ENCODE measurements at regions not wholly inside any gene's neighbourhood (a gene's known extent, or its start where the extent isn't known, plus 50 kb on each side); places are given as distances from the start of the nearest gene placed in this dataset.

- Histone ChIP-seq H3K4me3 (ENCODE audit: low read length, poor library complexity, severe bottlenecking) (no peak overlapping the region), H3K9me3 (ENCODE audit: insufficient read depth, low read depth, low read length) (no peaks in the 10 kb centered on the region), H3F3A (ENCODE audit: low read depth) (no peaks in the 10 kb centered on the region), H3K9ac (ENCODE audit: low read depth, low read length, poor library complexity, severe bottlenecking) (no peak overlapping the region), H3K27me3 (ENCODE audit: insufficient read depth, low read length, poor library complexity, severe bottlenecking) (no peaks in the 10 kb centered on the region), H4K20me1 (ENCODE audit: insufficient read depth, low read length, poor library complexity, severe bottlenecking) (no peaks in the 10 kb centered on the region), H3K4me2 (ENCODE audit: low read depth, low read length, poor library complexity, severe bottlenecking) (no peak overlapping the region), H2AFZ (ENCODE audit: low read length) (no peak overlapping the region), H3K36me3 (ENCODE audit: insufficient read depth, low read length) (no peaks in the 10 kb centered on the region), H3K9me2 (replicated peaks; ENCODE audit: low read depth, low read length) (no peaks in the 10 kb centered on the region), H3K4me1 (ENCODE audit: insufficient read depth, low read length, poor library complexity, severe bottlenecking) (peaks cover 17% of the 10 kb centered on the region), H3K79me2 (ENCODE audit: insufficient read depth, low read length) (peaks cover 3% of the 10 kb centered on the region; the same call in 1 of the 2 replicates)
- TF ChIP-seq CTCF (conservative IDR thresholded peaks at IDR 0.05; ENCODE audit: low read length), result no peak
- TF ChIP-seq EZH2phosphoT487 (IDR thresholded peaks at IDR 0.05; ENCODE audit: borderline replicate concordance), result no peak
These were observed 172.4 kb upstream of the GSE1 start for GRCh38 chr16:85440744-85441143.

GRCh38 chr16:85441189-85441889 is 171.8 kb upstream of the GSE1 start:
- Histone ChIP-seq H3K4me3 (ENCODE audit: low read length, poor library complexity, severe bottlenecking) (no peak overlapping the region), H3K27me3 (ENCODE audit: insufficient read depth, low read length, poor library complexity, severe bottlenecking) (no peaks in the 10 kb centered on the region), H2AFZ (ENCODE audit: low read length) (no peak overlapping the region), H3K79me2 (ENCODE audit: insufficient read depth, low read length) (peaks cover 9% of the 10 kb centered on the region; the same call in 1 of the 2 replicates), H3K36me3 (ENCODE audit: insufficient read depth, low read length) (no peaks in the 10 kb centered on the region), H3K9ac (ENCODE audit: low read depth, low read length, poor library complexity, severe bottlenecking) (no peak overlapping the region), H3K9me3 (ENCODE audit: insufficient read depth, low read depth, low read length) (no peaks in the 10 kb centered on the region), H3K4me2 (ENCODE audit: low read depth, low read length, poor library complexity, severe bottlenecking) (no peak overlapping the region), H3K4me1 (ENCODE audit: insufficient read depth, low read length, poor library complexity, severe bottlenecking) (peaks cover 23% of the 10 kb centered on the region), H3F3A (ENCODE audit: low read depth) (no peaks in the 10 kb centered on the region), H3K9me2 (replicated peaks; ENCODE audit: low read depth, low read length) (no peaks in the 10 kb centered on the region), H4K20me1 (ENCODE audit: insufficient read depth, low read length, poor library complexity, severe bottlenecking) (no peaks in the 10 kb centered on the region)
- peak; percentile 96 for TF ChIP-seq CTCF (conservative IDR thresholded peaks at IDR 0.05; ENCODE audit: low read length)
- TF ChIP-seq EZH2phosphoT487 (IDR thresholded peaks at IDR 0.05; ENCODE audit: borderline replicate concordance), result no peak

GRCh38 chr16:85441890-85442670 is 171.0 kb upstream of the GSE1 start:
- Histone ChIP-seq H3K4me3 (ENCODE audit: low read length, poor library complexity, severe bottlenecking) (no peak overlapping the region), H3K36me3 (ENCODE audit: insufficient read depth, low read length) (no peaks in the 10 kb centered on the region), H3K4me2 (ENCODE audit: low read depth, low read length, poor library complexity, severe bottlenecking) (no peak overlapping the region), H3K4me1 (ENCODE audit: insufficient read depth, low read length, poor library complexity, severe bottlenecking) (peaks cover 30% of the 10 kb centered on the region), H3K79me2 (ENCODE audit: insufficient read depth, low read length) (peaks cover 16% of the 10 kb centered on the region; the same call in 1 of the 2 replicates), H3K27me3 (ENCODE audit: insufficient read depth, low read length, poor library complexity, severe bottlenecking) (no peaks in the 10 kb centered on the region), H4K20me1 (ENCODE audit: insufficient read depth, low read length, poor library complexity, severe bottlenecking) (no peaks in the 10 kb centered on the region), H3F3A (ENCODE audit: low read depth) (no peaks in the 10 kb centered on the region), H3K9me2 (replicated peaks; ENCODE audit: low read depth, low read length) (no peaks in the 10 kb centered on the region), H2AFZ (ENCODE audit: low read length) (no peak overlapping the region), H3K9me3 (ENCODE audit: insufficient read depth, low read depth, low read length) (no peaks in the 10 kb centered on the region), H3K9ac (ENCODE audit: low read depth, low read length, poor library complexity, severe bottlenecking) (no peak overlapping the region)
- no peak for TF ChIP-seq CTCF (conservative IDR thresholded peaks at IDR 0.05; ENCODE audit: low read length)
- no peak for TF ChIP-seq EZH2phosphoT487 (IDR thresholded peaks at IDR 0.05; ENCODE audit: borderline replicate concordance)

Data from Loucy (cell line).